Embryonic facial prominence (tissue), 1 donor: ENCODE measurements at regions not wholly inside any gene's neighbourhood (a gene's known extent, or its start where the extent isn't known, plus 50 kb on each side); places are given as distances from the start of the nearest gene placed in this dataset.
"Not testable (repeated sequence)": the region's sequence is repeated elsewhere in the genome, so short reads cannot be mapped to it uniquely, and the experiment has no call there.

ENCODE experiments used
- DNase-seq: peaks from one replicate; pipeline ENCODE4 v3.0.0-alpha.2; 2016; ENCODE audit errors: extremely low spot score

GRCh38 chr2:176569574-176569973, 300.3 kb downstream of the MTX2 start:
- DNase-seq, result no peak

DNA sequence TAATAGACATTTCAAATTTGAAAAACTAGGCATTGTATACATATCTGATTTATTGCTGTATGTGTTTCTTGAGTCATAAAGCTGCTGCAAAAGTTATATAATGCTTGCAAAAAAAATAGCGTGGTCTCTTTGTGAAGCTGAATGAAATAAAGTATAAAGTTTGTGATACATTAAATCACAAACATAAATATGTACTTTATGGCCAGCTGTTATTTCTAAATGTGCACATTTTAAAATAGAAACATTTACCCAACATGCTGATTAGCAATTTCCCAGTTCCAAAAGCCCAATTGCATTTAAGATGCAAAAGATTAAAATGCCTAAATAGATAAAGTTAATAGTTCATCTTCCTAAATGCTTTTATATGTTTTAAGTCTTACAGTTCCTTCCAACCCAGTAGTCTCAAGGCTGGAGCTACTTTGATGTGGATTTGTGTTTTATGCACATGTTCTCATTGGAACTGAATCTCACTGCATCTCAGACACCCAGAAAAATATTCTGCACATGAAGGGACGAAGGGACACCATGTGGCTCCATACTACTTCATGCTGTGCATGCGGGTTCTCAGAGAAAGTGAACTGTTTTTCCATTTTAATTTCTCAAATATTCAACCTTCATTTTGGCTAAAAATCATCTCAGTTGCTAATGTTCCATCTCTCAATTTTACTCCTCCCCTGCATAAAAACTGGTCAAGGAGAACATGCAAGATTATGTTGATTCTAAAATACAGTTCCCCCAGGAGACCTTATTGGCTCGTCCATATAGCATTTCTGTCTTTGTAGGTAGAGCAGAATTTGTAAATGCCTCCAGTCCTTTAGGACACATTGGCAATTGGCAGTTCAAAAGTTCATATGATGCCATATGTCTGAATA, 304.6 kb downstream of the MTX2 start:
- no peak for DNase-seq

- no peak for DNase-seq
These were observed 305.4 kb downstream of the MTX2 start for GRCh38 chr2:176574484-176575236.

- DNase-seq, result no peak
These were observed 306.0 kb downstream of the MTX2 start for GRCh38 chr2:176575237-176575744.

GRCh38 chr2:176577054-176577453, 307.8 kb downstream of the MTX2 start:
- DNase-seq, result no peak

- not testable (repeated sequence) for DNase-seq
These were observed 309.1 kb downstream of the MTX2 start for GRCh38 chr2:176578292-176578691.

DNA sequence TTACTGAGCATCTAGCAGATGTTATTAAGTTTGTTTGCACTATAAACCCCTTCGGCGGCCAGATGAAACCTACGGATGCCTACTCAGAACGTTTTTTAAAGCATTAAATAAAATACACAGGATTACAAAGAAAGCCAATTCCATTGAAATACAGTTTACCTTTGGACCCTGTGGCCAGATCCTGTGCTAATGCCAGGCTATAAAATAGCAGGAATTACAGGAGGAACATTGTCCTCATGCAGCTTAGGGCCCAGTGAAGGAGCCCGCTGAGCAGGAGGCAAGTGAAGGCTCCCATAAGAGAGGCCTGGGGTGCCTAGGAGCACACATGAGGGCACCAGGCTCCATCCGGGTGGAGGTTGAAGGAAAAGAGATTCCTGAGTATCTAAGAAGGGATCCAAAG, 310.4 kb downstream of the MTX2 start:
- DNase-seq, result no peak

GRCh38 chr2:176581557-176582165, 312.4 kb downstream of the MTX2 start:
- no peak for DNase-seq

DNA sequence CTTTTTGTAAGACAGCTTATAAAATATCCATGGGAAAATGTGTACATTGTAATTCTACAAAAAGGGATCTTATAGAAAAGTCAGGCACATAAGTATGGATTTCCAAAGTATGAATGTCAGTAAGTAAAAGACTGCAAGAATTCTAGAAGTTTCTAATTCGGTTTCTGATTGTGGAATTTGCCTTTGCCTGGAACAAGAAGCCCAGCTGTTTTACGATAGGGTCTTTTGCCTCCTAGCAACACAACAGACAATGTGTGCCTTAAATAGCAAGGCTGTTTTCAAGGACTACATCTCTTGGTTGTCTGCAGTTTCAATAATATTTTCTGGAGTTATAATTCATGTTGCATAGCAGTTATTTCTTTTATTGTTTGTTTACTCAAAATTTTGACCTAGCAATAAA, 312.9 kb downstream of the MTX2 start:
- DNase-seq, result no peak

- no peak for DNase-seq
These were observed 313.8 kb downstream of the MTX2 start for GRCh38 chr2:176582990-176583481.

GRCh38 chr2:176583607-176584006, 314.4 kb downstream of the MTX2 start:
- DNase-seq, result no peak

GRCh38 chr2:176584333-176584732, 315.1 kb downstream of the MTX2 start:
- DNase-seq, result no peak

- DNase-seq, result no peak
These were observed 316.0 kb downstream of the MTX2 start for GRCh38 chr2:176585291-176585690.

- DNase-seq, result no peak
These were observed 316.5 kb downstream of the MTX2 start for GRCh38 chr2:176585791-176586190.

DNA sequence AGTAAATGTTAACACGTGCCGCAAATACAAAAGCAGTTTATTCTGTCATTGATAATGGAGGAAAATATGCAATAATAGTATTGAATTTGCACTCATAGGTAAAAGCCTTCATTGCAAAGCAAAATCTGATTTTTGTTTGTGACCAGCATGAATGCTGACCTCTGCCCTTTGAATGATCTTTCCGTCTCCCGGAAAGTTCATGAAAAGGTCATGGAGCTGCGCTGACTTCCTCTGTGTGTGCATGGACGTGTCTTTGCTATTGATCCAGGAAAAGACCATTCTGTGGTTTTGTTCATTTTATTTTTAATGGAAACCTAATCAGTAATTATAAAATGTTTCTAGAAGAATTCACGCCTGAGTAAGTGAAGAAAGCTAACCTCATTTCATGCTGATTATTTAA, 320.0 kb downstream of the MTX2 start:
- no peak for DNase-seq

GRCh38 chr2:176589825-176590440, 320.7 kb downstream of the MTX2 start:
- DNase-seq, result no peak

- DNase-seq, result no peak
These were observed 323.0 kb downstream of the MTX2 start for GRCh38 chr2:176592216-176592615.

- no peak for DNase-seq
These were observed 326.7 kb downstream of the MTX2 start for GRCh38 chr2:176595986-176596385.

GRCh38 chr2:176597916-176598315, 328.7 kb downstream of the MTX2 start:
- DNase-seq, result no peak

- no peak for DNase-seq
These were observed 329.1 kb downstream of the MTX2 start for GRCh38 chr2:176598351-176598750.

GRCh38 chr2:176599796-176600485, 330.7 kb downstream of the MTX2 start:
- no peak for DNase-seq
